Adrenal gland (tissue), 5 donors: ENCODE measurements at regions not wholly inside any gene's neighbourhood (a gene's known extent, or its start where the extent isn't known, plus 50 kb on each side); places are given as distances from the start of the nearest gene placed in this dataset.

Experiments used
- POLR2A ChIP-seq, 2 donors: fragments of 450-650 bp; IDR thresholded peaks; one replicate each; pipeline ENCODE4 v1.6.1; 2017; ENCODE audit warnings: antibody characterized with exemption in 2 of 2, mild to moderate bottlenecking in 2 of 2, moderate library complexity in 1 of 2
- TF ChIP-seq, protein P1 (sequence below), 6 experiments: fragments of 450-650 bp in 4 of 6; fragments of 200-600 bp in 2 of 6; sonication (generic) in 1 of 6; IDR thresholded peaks; 1 replicate in 5 of 6; 2 replicates in 1 of 6; pipeline versions ENCODE4 v1.5.1 to v1.8.0; 2016 to 2021; ENCODE audit warnings: antibody characterized with exemption in 6 of 6, mild to moderate bottlenecking in 2 of 6, moderate library complexity in 1 of 6
- donor health status: DM: no; HTN: no; CAD: no.

DNA sequence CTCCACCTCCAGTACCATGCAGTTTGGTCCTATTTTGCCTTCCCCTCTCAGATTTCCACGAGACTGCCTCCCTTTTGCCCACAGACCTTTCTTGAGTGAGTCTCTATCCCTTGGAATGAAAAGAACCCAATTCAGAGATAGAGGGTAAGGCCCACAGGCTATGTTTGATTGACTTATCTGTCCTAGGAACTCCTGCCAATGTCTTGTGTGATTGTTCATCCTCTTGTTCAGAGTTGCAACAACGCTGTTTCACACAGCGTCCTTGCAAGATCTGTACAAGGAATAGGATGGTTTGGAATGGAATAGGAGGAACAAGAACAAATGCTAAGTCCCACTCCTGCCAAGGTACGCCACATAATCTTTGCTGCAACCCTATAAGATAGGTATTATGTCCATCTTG lies 142.2 kb upstream of the ABCA1 start:
- no peak for TF ChIP-seq POLR2A (IDR thresholded peaks at IDR 0.05)
- TF ChIP-seq, protein P1, sequence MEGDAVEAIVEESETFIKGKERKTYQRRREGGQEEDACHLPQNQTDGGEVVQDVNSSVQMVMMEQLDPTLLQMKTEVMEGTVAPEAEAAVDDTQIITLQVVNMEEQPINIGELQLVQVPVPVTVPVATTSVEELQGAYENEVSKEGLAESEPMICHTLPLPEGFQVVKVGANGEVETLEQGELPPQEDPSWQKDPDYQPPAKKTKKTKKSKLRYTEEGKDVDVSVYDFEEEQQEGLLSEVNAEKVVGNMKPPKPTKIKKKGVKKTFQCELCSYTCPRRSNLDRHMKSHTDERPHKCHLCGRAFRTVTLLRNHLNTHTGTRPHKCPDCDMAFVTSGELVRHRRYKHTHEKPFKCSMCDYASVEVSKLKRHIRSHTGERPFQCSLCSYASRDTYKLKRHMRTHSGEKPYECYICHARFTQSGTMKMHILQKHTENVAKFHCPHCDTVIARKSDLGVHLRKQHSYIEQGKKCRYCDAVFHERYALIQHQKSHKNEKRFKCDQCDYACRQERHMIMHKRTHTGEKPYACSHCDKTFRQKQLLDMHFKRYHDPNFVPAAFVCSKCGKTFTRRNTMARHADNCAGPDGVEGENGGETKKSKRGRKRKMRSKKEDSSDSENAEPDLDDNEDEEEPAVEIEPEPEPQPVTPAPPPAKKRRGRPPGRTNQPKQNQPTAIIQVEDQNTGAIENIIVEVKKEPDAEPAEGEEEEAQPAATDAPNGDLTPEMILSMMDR (IDR thresholded peaks at IDR 0.05): no peak
